Cardiac muscle cell (in vitro differentiated cells and primary cell): ENCODE measurements at regions not wholly inside any gene's neighbourhood (a gene's known extent, or its start where the extent isn't known, plus 50 kb on each side); places are given as distances from the start of the nearest gene placed in this dataset.
"Not testable (repeated sequence)": the region's sequence is repeated elsewhere in the genome, so short reads cannot be mapped to it uniquely, and the experiment has no call there.

Experiments used
- DNase-seq, 2 donors: peaks; one replicate each; pipeline versions ENCODE4 v3.0.0 to v3.0.0-alpha.2; 2010 to 2017; ENCODE audit warnings: low read depth in 1 of 2, low spot score in 1 of 2
- H3K27ac ChIP-seq: fragments of 200-600 bp; sonication (generic); 2 replicates; pipeline ENCODE4 v1.5.1; 2016
- H3K27me3 ChIP-seq: fragments of 200-600 bp; sonication (generic); 2 replicates; pipeline ENCODE4 v1.6.0; 2016; ENCODE audit warnings: control low read depth
- H3K36me3 ChIP-seq: fragments of 200-600 bp; sonication (generic); 2 replicates; pipeline ENCODE4 v1.5.1; 2016; ENCODE audit warnings: control low read depth
- H3K4me1 ChIP-seq: fragments of 200-600 bp; sonication (generic); 2 replicates; pipeline ENCODE4 v1.8.1; 2017; ENCODE audit warnings: low read depth, mild to moderate bottlenecking, mixed run types
- H3K4me3 ChIP-seq: fragments of 200-600 bp; sonication (generic); 2 replicates; pipeline ENCODE4 v1.5.1; 2016; ENCODE audit warnings: mild to moderate bottlenecking
- H3K9me3 ChIP-seq: fragments of 200-600 bp; sonication (generic); 2 replicates; pipeline ENCODE4 v1.5.1; 2017; ENCODE audit warnings: low read depth, mild to moderate bottlenecking, control low read depth
- CTCF ChIP-seq: IDR thresholded peaks from 2 replicates; pipeline ENCODE4 v1.5.1; 2012; ENCODE audit warnings: low read depth, mild to moderate bottlenecking, low read length

GRCh38 chr7:142646386-142647140 lies 102.7 kb upstream of the PRSS1 start:
- Histone ChIP-seq H3K36me3 (no peaks in the 10 kb centered on the region), H3K4me1 (no peaks in the 10 kb centered on the region), H3K27ac (no peak overlapping the region), H3K4me3 (no peak overlapping the region), H3K27me3 (peaks cover 3% of the 10 kb centered on the region), H3K9me3 (no peaks in the 10 kb centered on the region)
- TF ChIP-seq CTCF: no peak
- no peak for DNase-seq

- peaks cover 3% of the 10 kb centered on the region for H3K27me3 ChIP-seq
- TF ChIP-seq CTCF: no peak
- no peaks in the 10 kb centered on the region for H3K9me3 ChIP-seq
- H3K4me1 ChIP-seq: no peaks in the 10 kb centered on the region
- no peaks in the 10 kb centered on the region for H3K36me3 ChIP-seq
- DNase-seq: no peak
- H3K27ac ChIP-seq: no peak overlapping the region
- no peak overlapping the region for H3K4me3 ChIP-seq
Observed at GRCh38 chr7:142645777-142646176, 103.5 kb upstream of the PRSS1 start.

GRCh38 chr7:142642316-142642715 lies 107.0 kb upstream of the PRSS1 start:
- no peak for TF ChIP-seq CTCF
- H3K36me3 ChIP-seq: no peaks in the 10 kb centered on the region
- no peaks in the 10 kb centered on the region for H3K9me3 ChIP-seq
- no peak for DNase-seq
- H3K4me3 ChIP-seq: no peak overlapping the region
- no peak overlapping the region for H3K27ac ChIP-seq
- H3K4me1 ChIP-seq: no peaks in the 10 kb centered on the region
- peaks cover 3% of the 10 kb centered on the region for H3K27me3 ChIP-seq

GRCh38 chr7:142641252-142641651 lies 108.0 kb upstream of the PRSS1 start:
- H3K4me3 ChIP-seq, H3K9me3 ChIP-seq, H3K36me3 ChIP-seq, H3K27me3 ChIP-seq, H3K27ac ChIP-seq, H3K4me1 ChIP-seq, DNase-seq: not testable (repeated sequence)

GRCh38 chr7:142638581-142638980 lies 110.7 kb upstream of the PRSS1 start:
- H3K36me3 ChIP-seq: no peaks in the 10 kb centered on the region
- no peak for TF ChIP-seq CTCF
- H3K4me3 ChIP-seq: no peak overlapping the region
- no peak overlapping the region for H3K27ac ChIP-seq
- peaks cover 3% of the 10 kb centered on the region for H3K27me3 ChIP-seq
- DNase-seq: no peak
- no peaks in the 10 kb centered on the region for H3K9me3 ChIP-seq
- H3K4me1 ChIP-seq: no peaks in the 10 kb centered on the region

GRCh38 chr7:142637240-142637639 lies 112.0 kb upstream of the PRSS1 start:
- DNase-seq: no peak
- H3K27ac ChIP-seq: no peak overlapping the region
- no peak overlapping the region for H3K4me3 ChIP-seq
- no peaks in the 10 kb centered on the region for H3K4me1 ChIP-seq
- peaks cover 2% of the 10 kb centered on the region for H3K27me3 ChIP-seq
- H3K9me3 ChIP-seq: no peaks in the 10 kb centered on the region
- no peaks in the 10 kb centered on the region for H3K36me3 ChIP-seq
- TF ChIP-seq CTCF: no peak
